A549 (cell line): ENCODE measurements at regions not wholly inside any gene's neighbourhood (a gene's known extent, or its start where the extent isn't known, plus 50 kb on each side); places are given as distances from the start of the nearest gene placed in this dataset.

Experiments used
- ATAC-seq, 2 experiments: fragments of 200-7000 bp in 1 of 2; fragments of >200 bp in 1 of 2; cut with Nextera tagmentation in 1 of 2; cut with Tn5 transposase in 1 of 2; 3 replicates each; pipeline versions ENCODE4 v1.8.0 to v1.9.1; 2018 to 2020; ENCODE audit warnings: mild to moderate bottlenecking in 1 of 2, moderate library complexity in 1 of 2
- CTCF ChIA-PET: fragments of 300-600 bp; sonication (Branson Sonifier 250); formaldehyde crosslinking; extraction: SDS; loops from one replicate; lab custom pipeline; 2021; ENCODE audit warnings: antibody characterized with exemption, inconsistent platforms; lab: Yijun Ruan, JAX
- POLR2A ChIA-PET: fragments of 350-600 bp; formaldehyde crosslinking; extraction: SDS; loops from one replicate; lab custom pipeline; 2021; ENCODE audit warnings: antibody characterized with exemption, inconsistent platforms; lab: Yijun Ruan, JAX
- DNase-seq, 2 experiments: peaks; one replicate each; pipeline versions ENCODE4 v3.0.0 to v3.0.0-alpha.2; 2011 to 2016; ENCODE audit warnings: low read depth in 1 of 2, low spot score in 1 of 2
- FAIRE-seq: peaks from 2 replicates; lab custom pipeline; 2011; peaks lifted over from hg19 to GRCh38; lab: Jason Lieb, UNC
- H3K27ac ChIP-seq, 2 experiments: fragments of >200 bp; sonication (Bioruptor Twin); formaldehyde crosslinking; 3 replicates each; pipeline ENCODE4 v1.5.1; 2016 to 2017
- H3K4me1 ChIP-seq: fragments of >200 bp; sonication (Bioruptor Twin); formaldehyde crosslinking; 3 replicates; pipeline ENCODE4 v1.6.1; 2016
- H3K4me2 ChIP-seq: fragments of >200 bp; sonication (Bioruptor Twin); formaldehyde crosslinking; 3 replicates; pipeline ENCODE4 v1.6.1; 2016
- H3K4me3 ChIP-seq: fragments of >200 bp; sonication (Bioruptor Twin); formaldehyde crosslinking; 3 replicates; pipeline ENCODE4 v1.5.1; 2016
- H3K9me3 ChIP-seq: fragments of >200 bp; sonication (Bioruptor Twin); formaldehyde crosslinking; 3 replicates; pipeline ENCODE4 v1.6.1; 2016
- ATOH8 ChIP-seq: fragments of 250-450 bp; sonication (Bioruptor Pico); IDR thresholded peaks from 2 replicates; pipeline ENCODE4 v1.5.0; 2020; ENCODE audit warnings: low read depth, mild to moderate bottlenecking, moderate library complexity
- BCL3 ChIP-seq: fragments of >200 bp; sonication (Bioruptor Twin); formaldehyde crosslinking; IDR thresholded peaks from 3 replicates; pipeline ENCODE4 v1.6.1; 2016
- CEBPB ChIP-seq, 2 experiments: fragments of >200 bp in 1 of 2; sonication (Bioruptor Twin) in 1 of 2; formaldehyde crosslinking in 1 of 2; IDR thresholded peaks; 2 replicates each; pipeline ENCODE4 v1.6.1; 2012 to 2016
- CHD2 ChIP-seq: fragments of 150-350 bp; IDR thresholded peaks from 2 replicates; pipeline ENCODE4 v1.6.1; 2014; ENCODE audit warnings: low read length; ENCODE audit not compliant: partially characterized antibody
- CHD4 ChIP-seq: fragments of 200-600 bp; sonication (generic); IDR thresholded peaks from 2 replicates; pipeline ENCODE4 v1.6.1; 2016; ENCODE audit warnings: antibody characterized with exemption, mild to moderate bottlenecking, borderline replicate concordance
- EHF ChIP-seq: fragments of 250-450 bp; sonication (Bioruptor Pico); IDR thresholded peaks from 2 replicates; pipeline ENCODE4 v1.5.0; 2020; ENCODE audit warnings: mild to moderate bottlenecking
- EHMT2 ChIP-seq: fragments of 200-600 bp; sonication (generic); IDR thresholded peaks from 2 replicates; pipeline ENCODE4 v1.6.1; 2016; ENCODE audit warnings: antibody characterized with exemption, low read depth, mild to moderate bottlenecking, moderate library complexity
- EP300 ChIP-seq, 2 experiments: fragments of >200 bp; sonication (Bioruptor Twin); formaldehyde crosslinking; IDR thresholded peaks; 2 replicates in 1 of 2; 3 replicates in 1 of 2; pipeline ENCODE4 v1.6.1; 2016 to 2017
- FOSL2 ChIP-seq, 2 experiments: fragments of 450-650 bp in 1 of 2; fragments of >200 bp in 1 of 2; sonication (Bioruptor Twin) in 1 of 2; formaldehyde crosslinking; IDR thresholded peaks; 2 replicates each; pipeline versions ENCODE4 v1.5.0 to v1.6.1; 2016 to 2020; ENCODE audit warnings: mild to moderate bottlenecking in 1 of 2, moderate library complexity in 1 of 2
- FOXS1 ChIP-seq: fragments of 250-450 bp; sonication (Bioruptor Pico); IDR thresholded peaks from 2 replicates; pipeline ENCODE4 v1.5.0; 2020; ENCODE audit warnings: mild to moderate bottlenecking, moderate library complexity
- GATA3 ChIP-seq: IDR thresholded peaks from 2 replicates; pipeline ENCODE4 v1.6.1; 2012; ENCODE audit warnings: borderline replicate concordance
- HDAC2 ChIP-seq: fragments of 200-600 bp; sonication (generic); IDR thresholded peaks from 2 replicates; pipeline ENCODE4 v1.6.1; 2016
- HOXA7 ChIP-seq: fragments of 250-450 bp; sonication (Bioruptor Pico); IDR thresholded peaks from 2 replicates; pipeline ENCODE4 v1.5.0; 2020; ENCODE audit warnings: mild to moderate bottlenecking, moderate library complexity
- HOXB13 ChIP-seq: fragments of 250-450 bp; sonication (Bioruptor Pico); IDR thresholded peaks from 2 replicates; pipeline ENCODE4 v1.5.0; 2020; ENCODE audit warnings: low read depth, mild to moderate bottlenecking, moderate library complexity
- JUN ChIP-seq, 2 experiments: fragments of >200 bp; sonication (Bioruptor Twin); formaldehyde crosslinking; IDR thresholded peaks; 2 replicates in 1 of 2; 3 replicates in 1 of 2; pipeline ENCODE4 v1.6.1; 2016 to 2017
- JUNB ChIP-seq: fragments of >200 bp; sonication (Bioruptor Twin); formaldehyde crosslinking; IDR thresholded peaks from 2 replicates; pipeline ENCODE4 v1.6.1; 2016
- MAFK ChIP-seq: fragments of 450-650 bp; IDR thresholded peaks from 2 replicates; pipeline ENCODE4 v1.6.1; 2014; ENCODE audit not compliant: partially characterized antibody
- MAZ ChIP-seq: fragments of 150-350 bp; IDR thresholded peaks from 2 replicates; pipeline ENCODE4 v1.6.1; 2014; ENCODE audit warnings: antibody characterized with exemption, low read depth, low read length, borderline replicate concordance
- NPAS2 ChIP-seq: fragments of 250-450 bp; sonication (Bioruptor Pico); IDR thresholded peaks from 2 replicates; pipeline ENCODE4 v1.8.0; 2022; ENCODE audit warnings: mild to moderate bottlenecking, moderate library complexity, borderline replicate concordance
- PHF8 ChIP-seq: fragments of 200-600 bp; sonication (generic); IDR thresholded peaks from 2 replicates; pipeline ENCODE4 v1.6.1; 2016; ENCODE audit warnings: low read depth, mild to moderate bottlenecking, antibody characterized with exemption, moderate library complexity, borderline replicate concordance
- RAD21 ChIP-seq, 2 experiments: fragments of >200 bp in 1 of 2; sonication (Bioruptor Twin) in 1 of 2; formaldehyde crosslinking in 1 of 2; IDR thresholded peaks in 1 of 2; conservative IDR thresholded peaks in 1 of 2; 2 replicates in 1 of 2; 3 replicates in 1 of 2; pipeline ENCODE4 v1.6.1; 2012 to 2018; ENCODE audit warnings: inconsistent platforms in 1 of 2
- RARB ChIP-seq: fragments of 250-450 bp; sonication (Bioruptor Pico); IDR thresholded peaks from 2 replicates; pipeline ENCODE4 v1.8.0; 2021; ENCODE audit warnings: mild to moderate bottlenecking, moderate library complexity
- RCOR1 ChIP-seq: fragments of 150-350 bp; IDR thresholded peaks from 2 replicates; pipeline ENCODE4 v1.6.1; 2014; ENCODE audit warnings: antibody characterized with exemption, low read length, low read depth
- RFX5 ChIP-seq: fragments of 450-650 bp; IDR thresholded peaks from 2 replicates; pipeline ENCODE4 v1.7.1; 2014; ENCODE audit warnings: antibody characterized with exemption, mild to moderate bottlenecking, moderate library complexity
- RNF2 ChIP-seq: fragments of 200-600 bp; sonication (generic); IDR thresholded peaks from 2 replicates; pipeline ENCODE4 v1.6.1; 2016; ENCODE audit warnings: low read depth, mild to moderate bottlenecking, antibody characterized with exemption, moderate library complexity, borderline replicate concordance
- SMC3 ChIP-seq: fragments of >200 bp; sonication (Bioruptor Twin); formaldehyde crosslinking; IDR thresholded peaks from 3 replicates; pipeline ENCODE4 v1.6.1; 2018; ENCODE audit warnings: inconsistent platforms
- TFCP2L1 ChIP-seq: fragments of 250-450 bp; sonication (Bioruptor Pico); IDR thresholded peaks from 2 replicates; pipeline ENCODE4 v1.5.0; 2021; ENCODE audit warnings: mild to moderate bottlenecking
- ZC3H11A ChIP-seq: fragments of 450-650 bp; IDR thresholded peaks from 2 replicates; pipeline ENCODE4 v1.6.1; 2014; ENCODE audit warnings: antibody characterized with exemption, mild to moderate bottlenecking
- ZSCAN20 ChIP-seq: fragments of 250-450 bp; sonication (Bioruptor Pico); IDR thresholded peaks from 2 replicates; pipeline ENCODE4 v1.8.0; 2022; ENCODE audit warnings: mild to moderate bottlenecking, moderate library complexity
- WGBS: methylation state at CpG from one replicate; pipeline ENCODE4 v1.1.6; 2017; ENCODE audit errors: missing lambda C conversion rate; 5-methylcytosine and 5-hydroxymethylcytosine counted together
- TF ChIP-seq, protein P1 (sequence below): IDR thresholded peaks from 2 replicates; pipeline ENCODE4 v1.6.1; 2012

DNA sequence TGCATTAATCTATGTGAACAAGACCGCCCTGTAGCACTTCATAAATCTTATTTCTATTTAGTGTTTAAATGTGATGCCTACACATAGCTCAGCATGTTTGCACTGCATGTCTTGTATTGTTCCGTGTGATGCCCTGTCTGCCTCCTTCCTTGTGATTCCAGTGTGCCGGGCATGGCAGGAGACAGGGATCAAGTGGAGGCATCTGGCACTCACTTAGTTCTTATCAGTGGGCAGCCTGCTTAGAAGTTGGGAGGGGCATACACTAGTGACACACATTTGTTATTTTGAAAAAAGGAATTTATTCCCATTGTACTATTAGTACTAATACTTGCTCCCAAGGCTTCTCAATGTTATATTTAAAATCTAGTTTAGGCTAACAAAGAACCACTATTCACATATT, 176.4 kb downstream of the KCNA5 start:
- CTCF ChIA-PET, result no interaction called here
- FAIRE-seq, result no peak

DNA sequence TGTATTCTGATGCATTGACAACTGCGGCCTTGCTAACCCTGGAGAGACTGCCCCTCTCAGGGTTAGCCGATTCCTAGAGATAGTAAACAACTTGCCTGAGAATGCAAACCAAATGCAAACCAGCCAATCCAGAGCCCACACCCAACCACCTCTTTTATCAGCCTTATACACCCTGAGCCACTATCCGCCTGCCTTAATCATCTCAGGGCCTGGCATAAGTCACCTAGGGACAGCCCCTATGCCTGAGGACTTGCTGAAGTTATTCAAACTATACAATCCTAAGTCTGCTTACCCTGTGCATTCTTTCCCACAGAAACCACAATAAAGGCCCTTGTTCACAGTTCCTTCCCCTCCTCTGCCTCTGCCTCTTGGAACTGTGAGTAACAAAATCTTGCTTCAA, 177.2 kb downstream of the KCNA5 start:
- no peaks in the 10 kb centered on the region for H3K4me1 ChIP-seq
- no peak overlapping the region for H3K4me2 ChIP-seq
- H3K9me3 ChIP-seq, result no peaks in the 10 kb centered on the region
- no peak overlapping the region for H3K4me3 ChIP-seq
- WGBS, result 7% methylated on average over 3 of the region's 3 CpGs
- TF ChIP-seq HDAC2 (no peak), CHD4 (no peak), ZC3H11A (no peak), ZSCAN20 (CRISPR knock-in tag) (no peak), MAFK (no peak), RNF2 (no peak), RAD21 (conservative IDR thresholded peaks at IDR 0.05 in 1 of 2, IDR thresholded peaks at IDR 0.05 in 1 of 2) (no peak), RCOR1 (no peak), NPAS2 (CRISPR knock-in tag) (no peak), EHF (CRISPR knock-in tag) (no peak), EHMT2 (no peak), PHF8 (no peak)
- TF ChIP-seq, protein P1, sequence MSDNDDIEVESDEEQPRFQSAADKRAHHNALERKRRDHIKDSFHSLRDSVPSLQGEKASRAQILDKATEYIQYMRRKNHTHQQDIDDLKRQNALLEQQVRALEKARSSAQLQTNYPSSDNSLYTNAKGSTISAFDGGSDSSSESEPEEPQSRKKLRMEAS, result no peak
- no peak for ATAC-seq
- no peak for DNase-seq
- no peak for FAIRE-seq
- no peak overlapping the region for H3K27ac ChIP-seq
- ChIA-PET POLR2A (no interaction called here), CTCF (no interaction called here)

More for the DNA sequence above, 176.4 kb downstream of the KCNA5 start:
- no peaks in the 10 kb centered on the region for H3K9me3 ChIP-seq
- DNase-seq, result no peak
- no peak overlapping the region for H3K4me3 ChIP-seq
- no peak for ATAC-seq
- POLR2A ChIA-PET, result no interaction called here
- TF ChIP-seq CHD4 (no peak), MAFK (no peak), SMC3 (no peak), TFCP2L1 (no peak), CEBPB (IDR thresholded peaks at IDR 0.05) (no peak), HOXB13 (CRISPR knock-in tag) (no peak), EP300 (IDR thresholded peaks at IDR 0.05) (no peak), GATA3 (no peak), MAZ (no peak), RFX5 (no peak)
- TF ChIP-seq, protein P1, result no peak
- TF ChIP-seq, all 56 proteins: peak for 0
- Histone ChIP-seq H3K4me2 (no peak overlapping the region), H3K4me1 (no peaks in the 10 kb centered on the region), H3K27ac (no peak overlapping the region)
- 9% methylated on average over 3 of the region's 3 CpGs for WGBS

DNA sequence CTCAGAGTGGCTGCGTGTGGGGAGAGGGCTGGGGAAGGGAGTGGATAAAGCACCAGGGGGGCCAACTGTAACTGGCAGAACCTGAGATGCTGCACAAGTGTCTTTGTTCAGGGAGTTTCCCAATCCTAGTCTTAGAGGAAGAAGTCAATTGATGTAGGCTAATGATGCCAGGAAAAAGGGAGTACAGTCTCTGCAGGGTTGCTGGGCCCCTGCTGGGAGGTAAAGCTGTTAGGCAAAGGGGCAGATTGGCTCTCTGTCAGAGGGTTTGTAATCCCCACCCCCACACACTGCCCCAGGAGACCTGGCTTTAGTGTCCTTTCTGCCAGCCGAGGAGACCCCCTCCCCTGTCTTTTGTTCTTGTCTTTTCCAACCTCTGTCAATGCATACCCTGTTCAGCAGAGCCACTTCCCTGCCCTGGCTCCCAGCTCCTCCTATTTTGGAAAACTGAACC, 178.4 kb downstream of the KCNA5 start:
- ATAC-seq, result no peak

More for the DNA sequence above, 178.4 kb downstream of the KCNA5 start:
- H3K4me2 ChIP-seq, result no peak overlapping the region
- H3K4me3 ChIP-seq, result no peak overlapping the region
- WGBS, result 0% methylated on average over 2 of the region's 2 CpGs
- TF ChIP-seq CHD2, result no peak
- TF ChIP-seq HOXA7, result no peak
- TF ChIP-seq SMC3, result no peak
- TF ChIP-seq ATOH8, result no peak
- TF ChIP-seq FOSL2 (IDR thresholded peaks at IDR 0.05), result no peak
- TF ChIP-seq FOSL2 (CRISPR knock-in tag; IDR thresholded peaks at IDR 0.05), result no peak
- no peak for TF ChIP-seq BCL3
- TF ChIP-seq FOXS1 (CRISPR knock-in tag), result no peak
- no peak for TF ChIP-seq RARB (CRISPR knock-in tag)
- TF ChIP-seq RCOR1, result no peak
- no peak for TF ChIP-seq JUNB
- no peak for TF ChIP-seq JUN (IDR thresholded peaks at IDR 0.05)
- H3K27ac ChIP-seq, result no peak overlapping the region
- DNase-seq (no peak), FAIRE-seq (no peak)
- H3K9me3 ChIP-seq, result no peaks in the 10 kb centered on the region
- CTCF ChIA-PET, result no interaction called here
- POLR2A ChIA-PET, result no interaction called here
- H3K4me1 ChIP-seq, result no peaks in the 10 kb centered on the region
